Keratinocyte (primary cell): ENCODE measurements at regions not wholly inside any gene's neighbourhood (a gene's known extent, or its start where the extent isn't known, plus 50 kb on each side); places are given as distances from the start of the nearest gene placed in this dataset.
"Not testable (repeated sequence)": the region's sequence is repeated elsewhere in the genome, so short reads cannot be mapped to it uniquely, and the experiment has no call there.

Experiments used
- DNase-seq: peaks from one replicate; pipeline ENCODE4 v3.0.0-alpha.2; 2011; ENCODE audit warnings: low read depth, missing footprints, low spot score
- FAIRE-seq: peaks from 2 replicates; lab custom pipeline; 2011; peaks lifted over from hg19 to GRCh38; lab: Jason Lieb, UNC
- H2AFZ ChIP-seq: 2 replicates; pipeline ENCODE4 v1.6.0; 2012; ENCODE audit warnings: low read length, control low read depth, inconsistent platforms; ENCODE audit not compliant: control insufficient read depth
- H3K27ac ChIP-seq: 2 replicates; pipeline ENCODE4 v1.5.1; 2011; ENCODE audit warnings: low read length; ENCODE audit not compliant: control insufficient read depth, insufficient read depth
- H3K27me3 ChIP-seq: 3 replicates; pipeline ENCODE4 v1.6.0; 2011; ENCODE audit warnings: low read length; ENCODE audit not compliant: control insufficient read depth, insufficient read depth; ENCODE audit errors: extremely low read depth
- H3K36me3 ChIP-seq, 2 experiments: 2 replicates in 1 of 2; 3 replicates in 1 of 2; pipeline ENCODE4 v1.5.1; 2011; ENCODE audit warnings: low read length in 2 of 2, mild to moderate bottlenecking in 1 of 2; ENCODE audit not compliant: control insufficient read depth in 2 of 2, insufficient read depth in 2 of 2; ENCODE audit errors: extremely low read depth in 1 of 2
- H3K4me1 ChIP-seq: 3 replicates; pipeline ENCODE4 v1.5.1; 2011; ENCODE audit warnings: low read length; ENCODE audit not compliant: control insufficient read depth, insufficient read depth; ENCODE audit errors: extremely low read depth
- H3K4me2 ChIP-seq: 3 replicates; pipeline ENCODE4 v1.6.0; 2011; ENCODE audit warnings: low read depth, low read length; ENCODE audit not compliant: control insufficient read depth, insufficient read depth; ENCODE audit errors: extremely low read depth
- H3K4me3 ChIP-seq, 3 experiments: fragments of 200-600 bp in 1 of 3; sonication (generic) in 1 of 3; 2 replicates in 2 of 3; 3 replicates in 1 of 3; pipeline ENCODE4 v1.5.1; 2011 to 2016; ENCODE audit warnings: low read length in 3 of 3, mild to moderate bottlenecking in 3 of 3, control low read depth in 2 of 3, inconsistent platforms in 1 of 3, low read depth in 1 of 3, mixed read lengths in 1 of 3, mixed run types in 1 of 3, moderate library complexity in 1 of 3; ENCODE audit not compliant: control insufficient read depth in 2 of 3, insufficient read depth in 2 of 3; ENCODE audit errors: extremely low read depth in 1 of 3
- H3K79me2 ChIP-seq: 2 replicates; pipeline ENCODE4 v1.6.0; 2012; ENCODE audit warnings: low read length; ENCODE audit not compliant: control insufficient read depth, insufficient read depth
- H3K9ac ChIP-seq: 3 replicates; pipeline ENCODE4 v1.6.0; 2011; ENCODE audit warnings: low read length; ENCODE audit not compliant: control insufficient read depth, insufficient read depth; ENCODE audit errors: extremely low read depth
- H3K9me1 ChIP-seq: 3 replicates; pipeline ENCODE4 v1.6.0; 2011; ENCODE audit warnings: low read length; ENCODE audit not compliant: control insufficient read depth, insufficient read depth; ENCODE audit errors: extremely low read depth
- H3K9me3 ChIP-seq: 2 replicates; pipeline ENCODE4 v1.5.1; 2012; ENCODE audit warnings: low read depth, low read length; ENCODE audit not compliant: control insufficient read depth
- H4K20me1 ChIP-seq: 3 replicates; pipeline ENCODE4 v1.6.0; 2011; ENCODE audit warnings: low read length; ENCODE audit not compliant: control insufficient read depth, insufficient read depth; ENCODE audit errors: extremely low read depth
- EZH2 ChIP-seq: IDR thresholded peaks from one replicate; pipeline ENCODE4 v1.6.1; 2012; ENCODE audit warnings: inconsistent platforms, mild to moderate bottlenecking, low read length, moderate library complexity
- dilution Hi-C: fragments of 300-500 bp; cut with MboI; formaldehyde crosslinking; loops from one replicate; pipeline ENCODE4 v1.7.0; 2020; ENCODE audit warnings: low sequenced_read_pairs; ENCODE audit not compliant: extremely low pct_ligation_motif_present
- TF ChIP-seq, protein P1 (sequence below), 3 experiments: IDR thresholded peaks in 1 of 3; conservative IDR thresholded peaks in 1 of 3; optimal IDR thresholded peaks in 1 of 3; 2 replicates in 2 of 3; 3 replicates in 1 of 3; pipeline versions ENCODE3 to v1.5.1; 2011; ENCODE audit warnings: low read length in 3 of 3, mild to moderate bottlenecking in 3 of 3, moderate library complexity in 2 of 3, control low read depth in 1 of 3, inconsistent platforms in 1 of 3; ENCODE audit not compliant: insufficient read depth in 2 of 3; ENCODE audit errors: extremely low read depth in 1 of 3

DNA sequence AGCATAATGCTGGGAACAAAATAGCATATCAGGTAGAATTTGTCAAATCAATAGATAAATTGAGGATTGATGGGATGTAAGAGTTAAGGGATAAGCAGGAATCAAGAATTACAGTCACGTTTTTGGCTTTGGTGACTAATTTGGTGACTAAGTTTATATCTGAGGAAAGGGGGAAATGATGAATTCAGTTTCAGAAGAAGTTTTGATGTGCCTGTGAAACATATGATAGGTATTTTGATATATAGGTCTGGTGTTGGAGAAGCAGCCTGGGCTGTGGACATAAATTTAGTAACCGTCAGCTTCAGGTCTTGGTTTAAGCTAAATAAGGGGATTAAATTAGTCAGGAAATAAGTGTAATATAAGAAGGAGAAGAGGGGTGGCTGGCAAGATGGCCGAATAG is 79.0 kb upstream of the EDA2R start:
- Histone ChIP-seq H3K36me3 (no peaks in the 10 kb centered on the region), H3K4me3 (no peak overlapping the region), H3K9ac (no peak overlapping the region), H3K27me3 (no peaks in the 10 kb centered on the region), H3K4me1 (no peaks in the 10 kb centered on the region), H3K27ac (no peak overlapping the region), H3K79me2 (no peaks in the 10 kb centered on the region), H3K9me1 (no peaks in the 10 kb centered on the region), H2AFZ (no peak overlapping the region), H3K4me2 (no peak overlapping the region), H3K9me3 (no peaks in the 10 kb centered on the region), H4K20me1 (no peaks in the 10 kb centered on the region)
- dilution Hi-C loops: no loop called here
- DNase-seq (no peak), FAIRE-seq (no peak)
- TF ChIP-seq, protein P1, sequence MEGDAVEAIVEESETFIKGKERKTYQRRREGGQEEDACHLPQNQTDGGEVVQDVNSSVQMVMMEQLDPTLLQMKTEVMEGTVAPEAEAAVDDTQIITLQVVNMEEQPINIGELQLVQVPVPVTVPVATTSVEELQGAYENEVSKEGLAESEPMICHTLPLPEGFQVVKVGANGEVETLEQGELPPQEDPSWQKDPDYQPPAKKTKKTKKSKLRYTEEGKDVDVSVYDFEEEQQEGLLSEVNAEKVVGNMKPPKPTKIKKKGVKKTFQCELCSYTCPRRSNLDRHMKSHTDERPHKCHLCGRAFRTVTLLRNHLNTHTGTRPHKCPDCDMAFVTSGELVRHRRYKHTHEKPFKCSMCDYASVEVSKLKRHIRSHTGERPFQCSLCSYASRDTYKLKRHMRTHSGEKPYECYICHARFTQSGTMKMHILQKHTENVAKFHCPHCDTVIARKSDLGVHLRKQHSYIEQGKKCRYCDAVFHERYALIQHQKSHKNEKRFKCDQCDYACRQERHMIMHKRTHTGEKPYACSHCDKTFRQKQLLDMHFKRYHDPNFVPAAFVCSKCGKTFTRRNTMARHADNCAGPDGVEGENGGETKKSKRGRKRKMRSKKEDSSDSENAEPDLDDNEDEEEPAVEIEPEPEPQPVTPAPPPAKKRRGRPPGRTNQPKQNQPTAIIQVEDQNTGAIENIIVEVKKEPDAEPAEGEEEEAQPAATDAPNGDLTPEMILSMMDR (optimal IDR thresholded peaks at IDR 0.05 in 1 of 3, IDR thresholded peaks at IDR 0.05 in 1 of 3, conservative IDR thresholded peaks at IDR 0.05 in 1 of 3; ENCODE audit: extremely low read depth in 1 of 3, insufficient read depth in 2 of 3, low read length in 3 of 3): no peak
- no peak for TF ChIP-seq EZH2

DNA sequence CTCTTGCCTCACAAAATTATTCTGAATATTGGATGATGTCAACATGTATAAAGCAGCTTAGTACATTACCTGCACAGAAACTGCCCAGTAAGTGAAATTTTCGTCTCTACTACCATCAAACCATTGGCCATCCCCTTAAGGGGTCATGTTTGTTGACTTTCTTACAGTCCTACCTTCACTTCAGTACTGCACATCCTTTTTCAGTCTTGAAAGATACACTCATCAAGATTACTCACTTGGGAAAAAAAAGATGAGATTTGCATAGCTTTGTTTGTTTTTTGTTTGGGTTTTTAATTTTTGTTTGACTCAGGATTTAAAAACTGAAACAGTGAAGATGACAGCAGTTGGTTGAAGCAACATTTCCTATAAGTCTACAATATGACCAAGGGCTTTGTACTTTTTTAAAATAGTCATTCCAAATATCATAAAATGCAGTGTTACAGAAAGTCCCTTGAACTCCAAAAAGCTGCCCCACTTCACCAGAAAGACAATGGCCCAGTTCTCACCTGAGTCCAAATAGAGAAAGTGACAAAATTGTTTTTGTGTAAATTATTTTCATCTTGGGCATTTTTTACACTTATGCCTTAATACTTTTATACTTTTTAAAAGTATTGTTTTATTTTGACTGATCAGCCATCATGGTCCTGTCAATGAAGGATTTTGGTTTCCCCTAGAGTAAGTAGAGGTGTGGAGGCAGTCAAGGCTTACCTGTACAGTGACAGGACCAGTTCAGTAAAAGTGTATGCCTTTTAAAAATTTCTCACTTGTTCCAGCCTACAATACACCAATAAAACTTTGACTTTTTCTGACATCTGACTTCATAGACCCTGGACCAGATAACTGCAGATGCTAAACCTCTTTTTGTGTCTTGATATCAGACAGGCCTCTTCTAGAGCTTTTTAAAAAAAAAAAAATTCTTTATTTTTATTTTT is 59.7 kb upstream of the EDA2R start:
- Histone ChIP-seq H3K4me2 (no peak overlapping the region), H3K27ac (no peak overlapping the region), H3K79me2 (no peaks in the 10 kb centered on the region), H3K9ac (no peak overlapping the region), H3K4me3 (no peak overlapping the region), H3K27me3 (no peaks in the 10 kb centered on the region), H4K20me1 (no peaks in the 10 kb centered on the region), H3K9me1 (no peaks in the 10 kb centered on the region), H3K9me3 (no peaks in the 10 kb centered on the region), H2AFZ (no peak overlapping the region), H3K4me1 (no peaks in the 10 kb centered on the region), H3K36me3 (no peaks in the 10 kb centered on the region)
- dilution Hi-C loops: no loop called here
- TF ChIP-seq, protein P1 (optimal IDR thresholded peaks at IDR 0.05 in 1 of 3, IDR thresholded peaks at IDR 0.05 in 1 of 3, conservative IDR thresholded peaks at IDR 0.05 in 1 of 3; ENCODE audit: extremely low read depth in 1 of 3, insufficient read depth in 2 of 3, low read length in 3 of 3): no peak
- no peak for TF ChIP-seq EZH2
- DNase-seq: no peak
- FAIRE-seq: no peak

DNA sequence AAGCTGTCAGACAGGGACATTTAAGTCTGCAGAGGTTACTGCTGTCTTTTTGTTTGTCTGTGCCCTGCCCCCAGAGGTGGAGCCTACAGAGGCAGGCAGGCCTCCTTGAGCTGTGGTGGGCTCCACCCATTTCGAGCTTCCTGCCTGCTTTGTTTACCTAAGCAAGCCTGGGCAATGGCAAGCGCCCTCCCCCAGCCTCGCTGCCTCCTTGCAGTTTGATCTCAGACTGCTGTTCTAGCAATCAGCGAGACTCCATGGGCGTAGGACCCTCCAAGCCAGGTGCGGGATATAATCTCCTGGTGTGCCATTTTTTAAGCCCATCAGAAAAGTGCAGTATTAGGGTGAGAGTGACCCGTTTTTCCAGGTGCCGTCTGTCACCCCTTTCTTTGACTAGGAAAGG is 53.6 kb upstream of the EDA2R start:
- DNase-seq, H3K27me3 ChIP-seq, H3K79me2 ChIP-seq, H3K4me2 ChIP-seq, H3K9me3 ChIP-seq, H3K36me3 ChIP-seq, H4K20me1 ChIP-seq, H3K4me3 ChIP-seq, H2AFZ ChIP-seq, H3K9me1 ChIP-seq, H3K27ac ChIP-seq, FAIRE-seq, dilution Hi-C loops, H3K9ac ChIP-seq, H3K4me1 ChIP-seq: not testable (repeated sequence)
